Testis (tissue), 2 donors: ENCODE measurements at regions not wholly inside any gene's neighbourhood (a gene's known extent, or its start where the extent isn't known, plus 50 kb on each side); places are given as distances from the start of the nearest gene placed in this dataset.
"Not testable (repeated sequence)": the region's sequence is repeated elsewhere in the genome, so short reads cannot be mapped to it uniquely, and the experiment has no call there.

ENCODE experiments used
- DNase-seq: peaks from one replicate; pipeline ENCODE4 v3.0.0-alpha.2; 2019
- H3K27ac ChIP-seq, 2 donors: fragments of 200-600 bp; sonication (generic); one replicate each; pipeline ENCODE4 v1.5.1; 2019
- H3K27me3 ChIP-seq: fragments of 200-600 bp; sonication (generic); one replicate; pipeline ENCODE4 v1.5.1; 2019
- H3K36me3 ChIP-seq: fragments of 200-600 bp; sonication (generic); one replicate; pipeline ENCODE4 v1.5.1; 2017; ENCODE audit warnings: low read depth; ENCODE audit errors: missing control alignments
- H3K4me1 ChIP-seq: fragments of 200-600 bp; sonication (generic); one replicate; pipeline ENCODE4 v1.5.1; 2019
- H3K4me3 ChIP-seq, 2 donors: fragments of 200-600 bp; sonication (generic); one replicate each; pipeline ENCODE4 v1.5.1; 2017 to 2019
- H3K9me3 ChIP-seq: fragments of 200-600 bp; sonication (generic); one replicate; pipeline ENCODE4 v1.5.1; 2017
- POLR2A ChIP-seq: fragments of 450-650 bp; IDR thresholded peaks from one replicate; pipeline ENCODE4 v1.6.1; 2017; ENCODE audit warnings: antibody characterized with exemption, mild to moderate bottlenecking, moderate library complexity
- WGBS, 2 donors: methylation state at CpG; one replicate each; pipeline ENCODE4 v1.1.5; 2018; 5-methylcytosine and 5-hydroxymethylcytosine counted together
- intact Hi-C: fragments of 100-400 bp; cut with DNase I; formaldehyde crosslinking; loops from one replicate; pipeline ENCODE4 v1.15.1; 2023; ENCODE audit warnings: low total_unique reads
- TF ChIP-seq, protein P1 (sequence below), 3 experiments: fragments of 450-650 bp in 2 of 3; fragments of 200-600 bp in 1 of 3; sonication (generic) in 1 of 3; IDR thresholded peaks; one replicate each; pipeline ENCODE4 v1.5.1; 2016 to 2019; ENCODE audit warnings: antibody characterized with exemption in 3 of 3, mild to moderate bottlenecking in 2 of 3, moderate library complexity in 1 of 3

DNA sequence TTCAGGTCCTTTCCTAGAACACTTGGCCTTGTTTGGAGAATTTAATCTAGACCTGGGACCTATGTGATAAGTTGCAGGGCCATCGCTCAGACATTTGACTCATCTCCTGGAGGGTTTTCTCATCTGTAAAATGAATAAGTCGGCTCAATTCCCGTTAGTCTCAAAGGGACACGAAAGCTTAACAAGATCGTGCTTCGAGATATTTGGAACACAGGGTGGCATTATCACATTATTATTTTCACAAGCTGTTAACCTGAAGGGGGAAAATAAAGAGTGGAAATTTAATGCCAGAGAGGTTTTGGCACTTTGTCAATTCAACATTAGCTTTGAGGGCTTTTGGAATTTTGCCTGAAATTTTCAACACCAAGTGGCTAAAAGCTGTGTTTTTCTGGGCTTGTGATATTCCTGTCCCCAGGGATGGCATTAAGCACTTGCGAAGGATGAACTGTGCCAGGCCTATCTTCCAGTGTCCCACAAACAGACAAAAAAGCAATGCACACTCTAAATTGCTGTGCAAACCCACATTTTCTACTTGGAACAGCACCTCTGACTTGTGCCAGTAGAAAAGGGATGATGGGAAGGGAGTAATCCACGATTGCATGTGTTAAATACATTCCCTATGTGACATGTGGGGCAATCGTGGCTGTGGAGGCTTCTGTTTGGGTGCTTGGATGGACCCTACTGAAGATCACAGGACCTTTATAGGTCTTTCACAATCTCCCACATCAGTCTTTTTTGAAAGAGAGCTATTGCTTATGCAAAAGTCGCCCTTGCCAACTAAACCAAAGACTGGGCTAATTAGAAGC is 478.7 kb downstream of the MFSD1 start:
- Histone ChIP-seq H3K27ac (no peak overlapping the region), H3K4me1 (no peaks in the 10 kb centered on the region), H3K36me3 (no peaks in the 10 kb centered on the region), H3K4me3 (no peak overlapping the region), H3K27me3 (no peaks in the 10 kb centered on the region), H3K9me3 (no peaks in the 10 kb centered on the region)
- no peak for TF ChIP-seq POLR2A
- TF ChIP-seq, protein P1, sequence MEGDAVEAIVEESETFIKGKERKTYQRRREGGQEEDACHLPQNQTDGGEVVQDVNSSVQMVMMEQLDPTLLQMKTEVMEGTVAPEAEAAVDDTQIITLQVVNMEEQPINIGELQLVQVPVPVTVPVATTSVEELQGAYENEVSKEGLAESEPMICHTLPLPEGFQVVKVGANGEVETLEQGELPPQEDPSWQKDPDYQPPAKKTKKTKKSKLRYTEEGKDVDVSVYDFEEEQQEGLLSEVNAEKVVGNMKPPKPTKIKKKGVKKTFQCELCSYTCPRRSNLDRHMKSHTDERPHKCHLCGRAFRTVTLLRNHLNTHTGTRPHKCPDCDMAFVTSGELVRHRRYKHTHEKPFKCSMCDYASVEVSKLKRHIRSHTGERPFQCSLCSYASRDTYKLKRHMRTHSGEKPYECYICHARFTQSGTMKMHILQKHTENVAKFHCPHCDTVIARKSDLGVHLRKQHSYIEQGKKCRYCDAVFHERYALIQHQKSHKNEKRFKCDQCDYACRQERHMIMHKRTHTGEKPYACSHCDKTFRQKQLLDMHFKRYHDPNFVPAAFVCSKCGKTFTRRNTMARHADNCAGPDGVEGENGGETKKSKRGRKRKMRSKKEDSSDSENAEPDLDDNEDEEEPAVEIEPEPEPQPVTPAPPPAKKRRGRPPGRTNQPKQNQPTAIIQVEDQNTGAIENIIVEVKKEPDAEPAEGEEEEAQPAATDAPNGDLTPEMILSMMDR (IDR thresholded peaks at IDR 0.05): no peak
- 79 to 80% methylated on average over 10 of the region's 10 CpGs for WGBS, 2 donors
- DNase-seq: no peak
- intact Hi-C loops: no loop called here

DNA sequence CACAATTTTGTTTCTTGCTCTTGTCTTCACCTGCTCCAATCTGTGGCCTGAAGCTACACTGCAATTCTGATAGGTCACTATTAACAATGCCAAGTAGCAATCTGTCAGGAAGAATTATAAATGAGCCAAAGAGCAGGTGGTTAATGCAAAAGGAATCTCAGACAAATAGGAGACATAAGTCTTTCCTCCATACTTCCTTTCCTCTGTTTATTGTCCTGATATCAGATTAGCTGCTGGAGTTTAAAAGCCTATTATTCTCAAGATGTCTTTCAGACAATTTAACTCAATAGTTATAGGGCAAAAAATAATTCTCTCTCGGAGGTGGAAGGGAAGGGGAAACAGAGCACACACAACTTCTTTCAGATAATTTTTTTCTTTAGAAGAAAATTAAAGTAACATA is 491.6 kb downstream of the MFSD1 start:
- DNase-seq: no peak
- TF ChIP-seq POLR2A: no peak
- TF ChIP-seq, protein P1 (IDR thresholded peaks at IDR 0.05): no peak
- Histone ChIP-seq H3K36me3 (no peaks in the 10 kb centered on the region), H3K27me3 (no peaks in the 10 kb centered on the region), H3K4me3 (no peak overlapping the region), H3K27ac (no peak overlapping the region), H3K9me3 (no peaks in the 10 kb centered on the region), H3K4me1 (no peaks in the 10 kb centered on the region)
- intact Hi-C loops: no loop called here
- 76 to 80% methylated on average over 1 of the region's 1 CpG for WGBS, 2 donors

DNA sequence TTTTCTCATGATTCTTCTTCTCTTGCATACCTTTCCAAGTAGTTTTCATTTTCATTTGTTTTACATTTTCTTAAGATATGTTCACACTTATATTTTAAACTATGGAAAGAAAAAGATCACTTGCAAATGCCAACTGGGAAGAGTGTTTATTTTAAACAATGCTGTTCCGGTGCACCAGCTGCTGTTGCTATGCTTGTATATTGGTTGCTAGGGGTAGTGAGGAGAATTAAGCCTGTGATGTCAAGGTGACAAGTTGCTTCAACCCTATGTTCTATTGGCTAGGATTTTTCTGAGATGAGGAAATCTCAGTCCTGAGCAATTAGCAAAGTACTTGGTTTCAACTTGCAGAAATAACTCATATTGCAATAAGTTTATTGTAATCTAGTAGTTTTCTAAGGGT is 500.1 kb downstream of the MFSD1 start:
- no peaks in the 10 kb centered on the region for H3K4me1 ChIP-seq
- no peak overlapping the region for H3K27ac ChIP-seq
- no peak for DNase-seq
- intact Hi-C loops: no loop called here
- H3K27me3 ChIP-seq: no peaks in the 10 kb centered on the region
- no peak for TF ChIP-seq POLR2A
- TF ChIP-seq, protein P1 (IDR thresholded peaks at IDR 0.05): no peak
- no peaks in the 10 kb centered on the region for H3K9me3 ChIP-seq
- WGBS, 2 donors: 72 to 78% methylated on average over 1 of the region's 1 CpG
- H3K4me3 ChIP-seq: no peak overlapping the region
- no peaks in the 10 kb centered on the region for H3K36me3 ChIP-seq

DNA sequence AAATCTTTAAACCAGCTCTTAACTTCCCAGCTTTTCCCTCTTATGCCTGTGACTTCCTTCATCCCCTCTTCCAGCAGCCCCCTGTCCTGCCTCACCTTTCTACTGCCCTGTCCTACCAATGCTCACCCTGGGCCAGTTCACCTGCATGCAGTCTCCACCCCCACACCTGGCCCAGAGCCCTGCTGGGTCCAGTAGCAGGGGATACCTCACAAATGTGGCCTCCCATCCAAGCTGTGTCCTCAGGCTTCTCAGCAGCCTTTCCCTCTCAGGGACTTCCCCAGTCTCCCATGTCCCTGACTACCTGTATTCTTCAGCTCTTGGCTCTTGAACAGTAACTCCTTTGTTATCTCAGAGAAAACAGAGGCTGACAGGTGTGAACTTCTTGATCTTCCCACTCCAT is 503.2 kb downstream of the MFSD1 start:
- Histone ChIP-seq H3K9me3 (no peaks in the 10 kb centered on the region), H3K27ac (no peak overlapping the region), H3K36me3 (no peaks in the 10 kb centered on the region), H3K4me1 (no peaks in the 10 kb centered on the region), H3K4me3 (no peak overlapping the region), H3K27me3 (no peaks in the 10 kb centered on the region)
- TF ChIP-seq POLR2A: no peak
- TF ChIP-seq, protein P1 (IDR thresholded peaks at IDR 0.05): no peak
- intact Hi-C loops: no loop called here
- no peak for DNase-seq

DNA sequence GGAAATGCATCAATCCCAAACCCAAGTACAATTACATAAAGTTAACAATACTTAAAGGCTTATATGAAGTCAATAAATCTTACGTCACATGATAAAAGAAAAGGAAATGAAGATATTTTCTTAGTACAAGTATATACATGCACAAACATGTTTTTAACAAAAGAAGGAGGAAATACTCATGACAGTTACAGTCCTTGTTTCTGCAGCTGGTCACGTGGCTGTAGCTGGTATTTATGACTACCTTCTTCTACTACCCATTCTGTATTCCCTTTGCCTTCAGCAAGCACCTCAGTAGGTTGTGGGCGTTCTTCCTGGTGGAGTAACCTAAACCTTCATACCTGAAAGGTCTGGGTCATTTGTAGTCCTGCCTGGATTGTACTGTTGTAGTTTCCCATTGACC is 514.9 kb downstream of the MFSD1 start:
- H3K9me3 ChIP-seq, H3K4me1 ChIP-seq, DNase-seq, H3K4me3 ChIP-seq, intact Hi-C loops, H3K27ac ChIP-seq, H3K27me3 ChIP-seq, H3K36me3 ChIP-seq: not testable (repeated sequence)
- WGBS, 2 donors: 89% methylated on average over 3 of the region's 3 CpGs
